ENCODE measurements at regions not wholly inside any gene's neighbourhood (a gene's known extent, or its start where the extent isn't known, plus 50 kb on each side); places are given as distances from the start of the nearest gene placed in this dataset.
"Not testable (repeated sequence)": the region's sequence is repeated elsewhere in the genome, so short reads cannot be mapped to it uniquely, and the experiment has no call there.

DNA sequence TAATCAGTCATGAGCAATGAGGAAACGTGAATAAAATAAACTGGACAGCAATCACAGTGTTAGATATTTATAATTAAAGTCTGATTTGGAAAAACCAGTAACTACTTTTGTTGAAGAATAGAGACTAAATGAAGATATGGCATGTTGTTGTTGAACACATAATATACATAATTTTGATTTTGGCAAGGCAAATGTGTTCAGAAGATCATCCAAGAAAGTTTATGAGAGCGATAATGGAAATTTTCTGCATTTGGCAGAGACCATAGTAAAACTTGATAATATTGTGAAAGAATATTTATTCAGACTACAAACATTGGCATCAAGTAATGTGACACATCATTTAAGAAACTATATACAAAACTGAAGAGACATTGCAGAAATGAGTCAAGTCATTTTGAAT is 620.7 kb downstream of the TMA16 start:
- no peak for DNase-seq

DNA sequence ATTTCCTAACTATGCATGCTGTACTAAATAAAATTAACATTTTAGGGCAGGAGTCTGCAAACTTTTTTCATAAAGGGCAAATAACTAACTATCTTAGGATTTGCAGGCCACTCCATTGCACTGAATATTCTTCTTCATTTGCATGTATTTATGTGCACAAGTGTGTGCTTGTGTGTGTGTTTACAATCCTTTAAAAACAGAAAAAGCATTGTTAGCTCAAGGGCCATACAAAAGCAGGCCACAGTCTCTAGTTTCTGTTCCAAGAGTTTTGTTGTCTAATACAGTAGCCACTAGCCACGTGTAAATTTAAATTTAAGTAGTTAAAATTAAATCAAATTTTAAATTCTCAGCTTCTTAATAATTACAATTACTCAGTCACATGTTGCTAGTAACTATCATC is 621.8 kb downstream of the TMA16 start:
- DNase-seq: no peak

DNA sequence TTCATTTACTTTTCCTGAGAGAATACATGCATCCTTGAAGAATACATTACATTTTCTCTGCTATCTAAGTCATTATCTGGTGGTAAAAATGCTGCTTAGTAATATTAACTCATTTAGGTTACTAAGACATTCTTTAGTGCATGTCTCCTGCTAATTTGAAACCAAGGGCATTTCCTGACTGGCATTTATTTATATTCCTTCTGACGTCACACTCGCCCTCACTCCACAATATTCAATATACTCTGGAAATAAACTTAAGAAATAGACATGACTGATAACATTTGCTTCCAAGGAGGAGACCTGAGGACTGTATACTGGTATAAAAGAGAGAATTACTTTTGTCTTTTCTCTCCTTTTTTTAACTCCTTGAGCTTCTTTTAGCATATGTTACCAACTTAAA is 619.5 kb upstream of the SMIM31 start:
- DNase-seq: no peak

DNA sequence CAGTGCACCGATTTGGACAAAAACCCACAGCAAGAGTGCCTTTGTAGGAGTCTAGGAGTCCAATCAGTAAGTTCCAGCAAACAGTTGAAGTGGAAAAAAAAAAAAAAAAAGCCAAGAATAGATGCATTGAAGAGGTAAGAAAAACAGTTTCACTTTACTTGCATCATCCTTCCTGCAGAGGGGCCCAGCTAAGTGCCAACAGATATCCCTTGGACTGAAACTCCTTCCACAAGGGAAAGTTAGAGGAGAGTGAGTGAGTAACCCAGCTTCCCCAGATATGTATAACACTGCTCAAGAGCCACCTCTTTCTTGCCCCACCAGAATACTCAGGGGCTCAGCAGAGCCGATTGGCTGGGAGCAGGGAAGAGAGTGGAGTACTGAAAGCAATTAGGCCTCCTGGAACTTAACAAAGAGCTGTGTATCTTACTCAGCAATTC is 617.7 kb upstream of the SMIM31 start:
- DNase-seq: no peak

DNA sequence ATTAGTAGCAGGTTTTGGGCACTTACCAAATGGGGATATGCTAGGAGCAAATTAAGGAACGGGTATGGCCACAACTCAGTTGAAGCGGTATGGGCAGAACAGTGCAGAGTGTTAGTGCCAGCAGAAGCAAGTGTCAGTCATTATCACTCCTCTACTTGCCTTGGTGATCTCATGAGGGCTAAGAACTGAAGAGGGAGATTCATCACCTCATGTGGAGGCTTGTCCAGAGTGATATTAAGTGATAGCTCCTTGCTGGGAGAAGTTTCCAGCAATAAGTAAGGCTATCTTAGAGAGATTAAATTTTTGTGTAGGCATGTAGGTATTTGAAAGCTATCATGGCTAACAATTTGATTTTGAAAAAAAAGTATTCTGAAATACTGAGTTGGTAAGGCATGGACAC is 615.4 kb upstream of the SMIM31 start:
- no peak for DNase-seq

DNA sequence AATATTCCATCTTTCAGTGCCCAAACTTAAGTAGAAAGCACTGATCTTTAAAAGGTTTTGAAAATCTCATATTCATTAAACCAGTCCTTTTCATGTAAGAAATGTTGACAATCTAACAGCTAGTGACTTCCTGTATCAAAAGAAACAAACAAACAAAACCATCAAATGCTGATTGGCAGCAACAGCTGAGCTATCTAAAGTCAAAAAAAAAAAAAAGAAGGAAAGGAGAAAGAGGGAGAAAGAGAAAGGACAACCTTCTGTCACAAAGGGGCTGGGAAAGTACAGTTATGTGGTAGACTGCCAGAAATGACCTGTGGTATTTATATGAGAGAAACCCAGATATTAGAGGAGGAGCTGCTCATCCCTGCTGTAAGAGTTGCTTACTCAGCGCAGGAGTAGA is 614.6 kb upstream of the SMIM31 start:
- no peak for DNase-seq

DNA sequence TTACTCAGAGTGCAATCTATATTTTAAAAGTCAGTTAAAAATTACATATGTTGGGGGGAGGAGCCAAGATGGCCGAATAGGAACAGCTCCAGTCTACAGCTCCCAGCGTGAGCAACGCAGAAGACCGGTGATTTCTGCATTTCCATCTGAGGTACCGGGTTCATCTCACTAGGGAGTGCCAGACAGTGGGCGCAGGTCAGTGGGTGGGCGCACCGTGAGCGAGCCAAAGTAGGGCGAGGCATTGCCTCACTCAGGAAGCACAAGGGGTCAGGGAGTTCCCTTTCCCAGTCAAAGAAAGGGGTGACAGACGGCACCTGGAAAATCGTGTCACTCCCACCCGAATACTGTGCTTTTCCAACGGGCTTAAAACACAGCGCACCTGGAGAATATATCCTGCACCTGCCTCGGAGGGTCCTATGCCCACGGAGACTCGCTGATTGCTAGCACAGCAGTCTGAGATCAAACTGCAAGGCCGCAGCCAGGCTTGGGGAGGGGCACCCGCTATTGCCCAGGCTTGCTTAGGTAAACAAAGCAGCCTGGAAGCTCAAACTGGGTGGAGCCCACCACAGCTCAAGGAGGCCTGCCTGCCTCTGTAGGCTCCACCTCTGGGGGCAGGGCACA is 612.1 kb upstream of the SMIM31 start:
- DNase-seq: not testable (repeated sequence)

DNA sequence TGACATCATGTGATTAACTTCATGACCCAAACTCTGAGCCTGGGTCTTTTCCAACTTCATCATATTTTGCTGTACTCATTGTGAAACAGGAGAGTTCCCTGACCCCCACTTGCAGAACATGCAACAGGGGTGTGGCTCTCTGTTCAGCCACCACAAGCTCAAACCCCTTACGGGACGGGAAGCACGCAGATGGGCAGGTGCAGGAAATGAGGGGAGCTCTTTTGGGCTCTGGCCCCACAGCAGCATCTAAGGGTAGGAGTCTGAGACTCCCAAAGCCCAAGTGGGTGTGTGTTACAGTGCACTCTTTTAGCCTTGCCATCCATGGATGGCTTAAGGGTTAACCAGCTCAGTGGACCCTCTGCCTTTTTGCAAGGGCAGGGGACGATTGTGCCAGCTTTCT is 599.5 kb upstream of the SMIM31 start:
- DNase-seq: no peak

DNA sequence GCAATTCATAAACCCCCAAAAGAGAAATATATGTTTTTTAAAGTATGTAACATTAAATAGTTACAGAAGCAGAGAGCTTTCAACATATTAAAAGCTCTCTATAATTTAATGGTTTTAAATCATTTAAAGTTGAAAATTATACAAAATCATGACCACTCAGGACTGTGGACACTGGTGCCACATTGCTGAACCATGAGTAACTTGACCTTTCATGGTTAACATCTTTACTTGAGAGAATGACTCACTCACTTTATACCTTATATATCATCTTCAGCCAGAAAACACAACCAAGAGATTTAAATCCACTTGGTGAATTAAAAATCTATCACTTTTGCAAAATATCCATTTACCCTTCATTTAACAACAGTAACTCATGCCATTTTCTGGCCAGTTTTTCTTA is 584.3 kb upstream of the SMIM31 start:
- no peak for DNase-seq

DNA sequence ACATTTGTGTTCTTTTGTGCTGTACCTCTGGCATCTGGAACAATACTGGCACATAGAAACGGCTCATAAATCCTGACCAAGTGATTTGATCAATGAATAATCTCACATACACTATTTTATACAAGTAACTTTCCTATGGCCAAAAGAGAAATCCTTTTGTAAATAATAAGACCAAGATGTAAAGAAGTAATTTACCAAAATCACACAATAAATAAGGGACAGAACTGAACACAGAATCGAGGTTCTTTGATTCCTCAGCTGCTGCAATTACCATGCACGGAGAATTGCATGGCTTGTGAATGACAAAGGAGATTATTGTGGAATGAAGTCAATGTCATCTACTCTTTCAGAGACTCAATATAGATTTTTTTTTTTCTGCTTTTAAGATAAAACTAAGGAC is 576.8 kb upstream of the SMIM31 start:
- no peak for DNase-seq

DNA sequence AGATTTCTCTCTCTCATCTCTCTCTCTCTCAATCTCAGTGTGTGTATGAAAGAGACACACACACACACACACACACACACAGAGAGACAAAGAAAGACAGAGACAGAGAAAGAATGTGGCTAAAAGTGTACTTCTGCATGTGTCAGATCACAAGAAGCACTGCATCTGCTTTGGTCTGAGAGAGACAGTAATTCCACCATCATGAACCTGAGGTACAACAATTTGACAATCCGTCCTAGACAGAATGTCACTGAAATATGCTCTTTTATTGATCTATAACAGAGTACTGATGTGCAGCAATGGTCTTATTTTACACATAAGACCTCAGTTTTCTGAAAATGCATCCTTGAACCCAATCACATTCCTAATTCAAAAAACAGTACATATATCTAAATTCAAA is 576.2 kb upstream of the SMIM31 start:
- DNase-seq: no peak

DNA sequence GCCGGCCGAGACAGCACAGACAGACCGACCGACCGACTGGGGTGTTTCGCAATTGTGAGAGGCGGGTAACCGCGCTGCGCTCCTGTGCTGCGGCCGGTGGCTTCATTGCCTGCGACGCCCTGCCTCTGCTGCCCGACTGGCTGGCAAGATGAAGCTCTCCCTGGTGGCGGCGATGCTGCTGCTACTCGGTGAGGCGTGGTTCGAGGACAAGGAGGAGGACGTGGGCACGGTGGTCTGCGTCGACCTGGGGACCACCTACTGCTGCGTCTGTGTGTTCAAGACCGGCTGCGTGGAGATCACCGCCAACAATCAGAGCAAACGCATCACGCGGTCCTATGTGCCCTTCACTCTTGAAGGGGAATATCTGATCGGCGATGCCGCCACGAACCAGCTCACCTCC is 565.7 kb upstream of the SMIM31 start:
- no peak for DNase-seq

DNA sequence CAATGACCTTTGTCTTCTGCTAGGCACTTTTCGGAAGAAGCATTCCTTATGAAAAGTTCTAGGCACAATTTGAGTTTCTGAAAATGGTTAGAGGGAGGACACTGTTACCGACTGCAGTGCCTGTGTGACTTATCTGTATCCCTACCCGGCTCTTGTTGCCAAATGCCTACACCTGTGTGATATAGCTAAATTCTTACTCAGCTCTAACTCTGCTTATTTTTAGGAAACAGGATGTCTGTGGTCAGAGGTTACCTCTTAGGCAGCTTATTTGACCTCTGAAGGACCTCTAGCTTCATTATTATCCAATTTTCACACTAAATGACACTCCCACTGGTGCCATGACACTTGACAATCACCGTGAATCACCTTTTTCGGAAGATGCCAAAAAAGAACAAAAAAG is 561.1 kb upstream of the SMIM31 start:
- no peak for DNase-seq

DNA sequence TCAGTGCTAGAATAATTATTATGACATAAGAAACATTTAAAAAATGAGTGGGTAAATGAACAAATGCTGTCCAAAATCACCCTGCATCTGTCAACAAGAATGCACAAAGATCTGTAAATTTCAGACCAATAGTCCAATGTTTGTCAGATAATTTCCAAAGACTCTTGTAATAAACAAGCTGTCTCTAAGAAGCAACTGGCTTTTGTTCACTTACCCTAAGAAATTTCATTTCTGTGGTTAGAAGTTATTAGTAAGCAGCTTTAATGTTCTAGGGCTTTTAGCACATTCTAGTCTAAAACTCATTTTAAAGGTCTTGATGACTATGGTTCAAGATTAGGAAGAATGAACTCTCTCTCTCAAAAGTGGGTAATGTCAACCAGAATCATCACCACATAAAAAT is 560.3 kb upstream of the SMIM31 start:
- DNase-seq: no peak

DNA sequence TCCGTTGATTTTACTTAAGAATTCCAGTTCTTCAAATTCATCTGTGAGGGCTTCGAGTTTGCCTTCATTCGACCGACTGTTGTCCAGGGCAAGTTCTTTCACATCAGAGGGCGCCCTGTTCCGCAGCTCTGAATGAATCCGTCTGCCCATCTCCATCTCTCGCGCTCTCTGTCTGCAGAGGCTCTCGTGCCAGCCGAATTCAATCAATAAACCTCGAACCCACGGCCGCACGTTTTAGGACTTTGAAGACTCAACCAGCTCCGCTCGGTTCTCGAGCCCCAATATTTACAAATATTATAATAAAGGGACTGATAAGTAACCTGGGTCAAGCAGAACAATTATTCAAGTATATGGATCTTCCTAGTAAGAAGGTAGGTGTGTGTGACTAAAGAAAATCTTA is 556.4 kb upstream of the SMIM31 start:
- no peak for DNase-seq

DNA sequence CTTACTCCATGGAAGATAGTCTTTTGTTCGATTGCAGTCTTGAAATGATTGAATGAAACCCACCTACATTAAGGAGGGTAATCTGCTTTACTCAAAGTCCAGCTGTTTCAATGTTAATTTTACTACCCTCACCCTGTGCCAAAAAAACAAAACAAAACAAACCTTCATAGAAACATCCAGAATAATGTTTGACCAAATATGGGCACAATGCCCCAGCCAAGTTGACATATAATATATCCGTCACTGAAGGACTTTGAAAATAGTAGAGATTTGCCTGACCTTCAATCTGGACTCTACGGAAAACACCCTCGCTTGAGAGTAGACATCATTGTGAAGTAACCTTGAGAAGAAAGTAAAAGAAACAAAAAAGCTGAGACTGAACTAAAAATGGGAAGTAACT is 550.5 kb upstream of the SMIM31 start:
- DNase-seq: no peak

DNA sequence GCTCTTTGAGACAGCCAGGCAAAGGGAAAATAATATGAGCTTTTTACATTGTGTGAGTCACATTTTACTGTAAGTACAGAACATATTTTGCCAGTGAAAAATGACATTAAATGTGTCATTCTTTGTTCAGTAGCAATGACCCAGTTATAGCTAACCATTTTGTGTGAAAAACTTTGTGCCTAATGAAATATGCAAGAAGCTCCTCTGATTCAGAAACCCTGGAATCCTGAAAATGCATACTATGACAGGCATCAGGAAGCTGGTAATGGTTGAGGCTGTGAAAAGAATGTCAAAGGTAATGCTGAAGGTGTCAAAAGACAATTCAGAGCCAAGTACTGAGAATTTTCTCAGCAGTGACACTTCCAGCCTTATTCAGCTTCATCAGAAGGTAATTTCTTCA is 549.5 kb upstream of the SMIM31 start:
- DNase-seq: no peak

DNA sequence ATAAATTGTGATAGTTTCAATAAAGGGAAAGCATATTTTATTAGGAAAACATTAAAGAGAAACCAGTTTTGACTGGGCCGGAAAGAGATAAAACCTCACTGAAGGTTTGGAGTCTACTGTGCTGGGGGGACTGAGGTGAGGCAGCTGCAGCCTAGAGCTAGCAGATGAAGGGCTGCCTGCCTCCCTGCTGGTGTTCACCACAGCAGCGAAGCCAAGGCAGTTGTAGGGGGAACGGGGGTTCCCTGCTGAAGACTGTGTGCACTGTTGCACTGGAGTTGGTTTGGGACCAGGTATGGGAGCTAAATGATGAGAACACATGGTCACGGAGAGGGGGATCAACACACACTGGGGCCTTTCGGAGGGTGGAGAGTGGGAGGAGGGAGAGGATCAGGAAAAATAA is 546.5 kb upstream of the SMIM31 start:
- no peak for DNase-seq

DNA sequence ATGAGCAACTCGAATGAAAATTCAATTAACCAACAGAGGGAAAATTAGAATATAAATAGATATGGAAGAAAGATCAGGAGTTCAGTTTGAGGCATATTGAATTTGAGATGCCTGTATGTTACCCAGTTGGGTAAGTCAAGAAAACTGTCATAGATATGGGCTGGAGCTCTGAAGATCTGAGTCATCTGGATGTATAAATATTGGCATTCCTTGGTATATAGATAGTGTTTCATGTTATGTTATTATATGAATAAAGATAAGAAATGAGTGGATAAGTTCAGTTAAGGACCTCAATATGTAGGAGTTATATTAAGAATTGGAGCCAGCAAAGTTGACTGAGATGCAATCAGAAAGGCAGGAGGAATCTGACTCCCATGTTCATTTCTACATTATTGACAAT is 543.6 kb upstream of the SMIM31 start:
- no peak for DNase-seq

DNA sequence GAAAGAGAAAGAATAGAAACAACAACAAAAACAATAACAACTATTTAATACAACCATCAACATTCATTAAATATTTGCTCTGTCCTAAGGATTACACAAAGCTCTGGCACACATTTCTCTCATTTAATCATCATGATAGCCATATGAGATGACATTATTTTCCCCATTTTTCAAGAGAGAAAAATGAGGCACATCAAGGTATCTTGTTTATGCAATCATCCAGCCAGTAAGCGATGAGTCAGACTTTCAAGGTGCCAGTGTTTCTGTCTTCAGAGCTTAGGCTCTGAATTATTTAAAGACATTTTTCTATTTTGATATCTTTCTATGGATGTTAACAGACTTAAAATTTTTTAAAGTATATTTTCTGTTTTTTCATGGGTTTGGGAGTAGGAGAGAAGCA is 541.8 kb upstream of the SMIM31 start:
- no peak for DNase-seq

DNA sequence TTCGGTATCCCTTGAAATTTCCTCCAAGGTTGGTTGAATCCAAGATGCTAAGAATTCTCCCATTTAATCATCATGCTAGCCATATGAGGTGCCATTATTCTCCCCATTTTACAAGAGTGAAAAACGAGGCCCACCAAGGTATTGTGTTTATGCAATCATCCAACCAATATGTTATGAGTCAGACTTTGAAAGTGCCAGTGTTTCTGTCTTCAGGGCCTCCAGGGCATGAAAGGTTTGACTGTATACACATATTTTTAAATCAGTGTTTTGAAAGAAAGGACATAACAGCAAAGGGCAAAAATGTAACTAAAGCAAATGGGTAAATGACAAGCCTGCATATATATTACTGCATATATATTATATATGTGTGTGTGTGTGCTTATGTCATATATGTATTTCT is 541.2 kb upstream of the SMIM31 start:
- no peak for DNase-seq

DNA sequence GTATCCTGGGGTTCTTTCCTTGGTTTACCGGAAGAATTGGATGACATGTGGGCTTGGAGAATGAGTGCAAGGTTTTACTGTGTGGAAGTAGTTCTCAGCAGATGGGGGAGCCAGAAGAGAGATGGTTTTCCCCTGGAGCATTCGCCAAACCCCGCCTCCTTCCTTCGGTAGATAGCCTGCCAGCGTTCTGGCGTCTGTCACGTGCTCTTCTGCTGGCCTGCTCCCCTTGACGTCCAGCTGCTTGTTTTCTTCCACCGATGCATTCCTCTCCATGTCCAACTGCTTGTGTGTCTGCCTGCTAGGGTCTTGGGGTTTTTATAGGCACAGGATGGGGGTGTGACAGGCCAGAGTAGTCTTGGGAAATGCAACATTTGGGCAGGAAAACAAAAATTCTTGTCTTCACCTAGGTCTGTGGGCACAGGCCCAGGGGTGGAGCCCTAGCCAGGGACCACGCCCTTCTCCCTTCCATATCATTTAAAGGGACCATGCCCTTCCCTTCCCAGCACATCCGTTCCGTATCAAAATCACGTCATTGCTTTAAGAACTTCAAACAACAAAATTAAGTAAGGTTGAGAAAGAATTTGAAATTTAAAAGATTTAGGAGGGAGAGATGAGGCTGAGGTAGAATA is 538.7 kb upstream of the SMIM31 start:
- DNase-seq: no peak

DNA sequence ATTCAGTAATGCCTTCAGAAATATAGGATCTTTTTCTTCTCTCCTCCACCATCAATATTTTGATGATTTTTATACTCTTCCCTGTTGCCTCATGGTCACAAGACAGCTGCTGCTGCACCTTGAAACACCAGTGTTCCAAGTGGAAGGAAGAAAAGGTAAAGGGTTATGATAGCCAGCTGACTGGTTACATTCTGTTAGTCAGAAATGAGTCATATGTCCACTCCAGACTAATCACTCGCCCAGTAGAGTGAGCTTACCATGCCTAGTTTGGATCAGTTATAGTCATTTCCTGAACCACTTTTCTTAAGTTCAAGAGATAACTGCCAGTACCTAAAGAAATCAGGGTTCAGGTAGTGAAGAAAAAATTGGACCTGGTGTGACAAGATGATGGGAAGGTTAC is 532.3 kb upstream of the SMIM31 start:
- DNase-seq: no peak

DNA sequence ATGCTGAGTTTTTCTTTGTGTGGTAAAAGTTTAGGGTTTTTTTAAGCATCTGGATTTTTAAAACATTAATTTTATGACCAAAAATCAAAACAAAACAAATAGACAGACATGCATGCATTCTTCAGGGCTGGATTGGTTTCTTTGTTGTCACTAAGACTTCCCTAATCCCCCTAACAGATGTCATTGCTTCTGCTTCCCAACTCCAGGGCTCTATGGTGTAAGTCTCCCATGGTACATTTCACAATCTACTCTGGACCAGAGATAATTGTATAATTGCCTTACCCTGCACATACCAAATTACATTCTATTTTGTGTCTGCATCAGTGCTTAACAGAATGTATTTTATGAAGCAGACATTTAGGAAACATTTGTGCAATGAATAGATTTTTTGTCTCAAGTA is 529.1 kb upstream of the SMIM31 start:
- DNase-seq: no peak

DNA sequence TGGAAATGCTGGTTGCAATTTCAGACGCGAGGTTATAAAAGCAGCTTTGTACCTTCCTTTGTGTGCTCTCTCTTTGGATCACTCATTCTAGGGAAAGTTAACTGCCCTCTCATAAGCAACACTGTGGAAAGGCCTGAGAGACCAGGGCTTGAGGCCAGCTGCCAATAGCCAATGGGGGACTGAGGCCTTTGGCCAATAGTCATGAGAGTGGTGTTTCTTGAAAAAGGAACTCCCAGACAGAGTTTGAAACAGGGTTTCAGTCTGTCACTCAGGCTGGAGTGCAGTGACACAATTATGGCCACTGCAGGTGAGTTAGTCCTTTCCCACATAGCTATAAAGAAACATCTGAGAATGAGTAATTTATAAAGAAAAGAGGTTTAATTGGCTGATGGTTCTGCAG is 524.7 kb upstream of the SMIM31 start:
- no peak for DNase-seq

Measured in activated gamma-delta T cell treated with Interleukin-2 at 50 U/mL for 16 hours (primary cell).